ENCODE measurements at regions not wholly inside any gene's neighbourhood (a gene's known extent, or its start where the extent isn't known, plus 50 kb on each side); places are given as distances from the start of the nearest gene placed in this dataset.

GRCh38 chr18:45169610-45170009 lies 445.7 kb upstream of the SLC14A2 start:
- H3K4me1 ChIP-seq (ENCODE audit: insufficient read depth, low read length) = no peaks in the 10 kb centered on the region
- H3K27me3 ChIP-seq (ENCODE audit: insufficient read depth, low read length) = no peaks in the 10 kb centered on the region
- no peak overlapping the region for H3K9ac ChIP-seq (ENCODE audit: low read depth, low read length)
- no peaks in the 10 kb centered on the region for H3K36me3 ChIP-seq (ENCODE audit: insufficient read depth, low read depth, low read length)
- H3K27ac ChIP-seq (ENCODE audit: low read length) = no peak overlapping the region
- no peak overlapping the region for H3K4me3 ChIP-seq (ENCODE audit: low read length)
- no peaks in the 10 kb centered on the region for H3K9me3 ChIP-seq (ENCODE audit: insufficient read depth, low read depth, low read length)

- H3K27ac ChIP-seq (ENCODE audit: low read length) = no peak overlapping the region
- no peak overlapping the region for H3K4me3 ChIP-seq (ENCODE audit: low read length)
- no peaks in the 10 kb centered on the region for H3K27me3 ChIP-seq (ENCODE audit: insufficient read depth, low read length)
- no peak overlapping the region for H3K9ac ChIP-seq (ENCODE audit: low read depth, low read length)
- H3K9me3 ChIP-seq (ENCODE audit: insufficient read depth, low read depth, low read length) = no peaks in the 10 kb centered on the region
- no peaks in the 10 kb centered on the region for H3K4me1 ChIP-seq (ENCODE audit: insufficient read depth, low read length)
- H3K36me3 ChIP-seq (ENCODE audit: insufficient read depth, low read depth, low read length) = no peaks in the 10 kb centered on the region
Observed at GRCh38 chr18:45171679-45172191, 443.5 kb upstream of the SLC14A2 start.

- Histone ChIP-seq H3K27me3 (ENCODE audit: insufficient read depth, low read length) (no peaks in the 10 kb centered on the region), H3K27ac (ENCODE audit: low read length) (no peak overlapping the region), H3K9ac (ENCODE audit: low read depth, low read length) (no peak overlapping the region), H3K9me3 (ENCODE audit: insufficient read depth, low read depth, low read length) (no peaks in the 10 kb centered on the region), H3K36me3 (ENCODE audit: insufficient read depth, low read depth, low read length) (no peaks in the 10 kb centered on the region), H3K4me3 (ENCODE audit: low read length) (no peak overlapping the region), H3K4me1 (ENCODE audit: insufficient read depth, low read length) (no peaks in the 10 kb centered on the region)
Observed at GRCh38 chr18:45173327-45173726, 441.9 kb upstream of the SLC14A2 start.

GRCh38 chr18:45173799-45174519 lies 441.3 kb upstream of the SLC14A2 start:
- no peaks in the 10 kb centered on the region for H3K27me3 ChIP-seq (ENCODE audit: insufficient read depth, low read length)
- H3K36me3 ChIP-seq (ENCODE audit: insufficient read depth, low read depth, low read length) = no peaks in the 10 kb centered on the region
- H3K4me1 ChIP-seq (ENCODE audit: insufficient read depth, low read length) = no peaks in the 10 kb centered on the region
- no peak overlapping the region for H3K9ac ChIP-seq (ENCODE audit: low read depth, low read length)
- H3K27ac ChIP-seq (ENCODE audit: low read length) = no peak overlapping the region
- no peaks in the 10 kb centered on the region for H3K9me3 ChIP-seq (ENCODE audit: insufficient read depth, low read depth, low read length)
- H3K4me3 ChIP-seq (ENCODE audit: low read length) = no peak overlapping the region

GRCh38 chr18:45174629-45175136 lies 440.6 kb upstream of the SLC14A2 start:
- no peak overlapping the region for H3K9ac ChIP-seq (ENCODE audit: low read depth, low read length)
- H3K27me3 ChIP-seq (ENCODE audit: insufficient read depth, low read length) = no peaks in the 10 kb centered on the region
- no peaks in the 10 kb centered on the region for H3K9me3 ChIP-seq (ENCODE audit: insufficient read depth, low read depth, low read length)
- H3K27ac ChIP-seq (ENCODE audit: low read length) = no peak overlapping the region
- H3K4me3 ChIP-seq (ENCODE audit: low read length) = no peak overlapping the region
- H3K36me3 ChIP-seq (ENCODE audit: insufficient read depth, low read depth, low read length) = no peaks in the 10 kb centered on the region
- H3K4me1 ChIP-seq (ENCODE audit: insufficient read depth, low read length) = no peaks in the 10 kb centered on the region

GRCh38 chr18:45175511-45175910 lies 439.8 kb upstream of the SLC14A2 start:
- Histone ChIP-seq H3K9me3 (ENCODE audit: insufficient read depth, low read depth, low read length) (no peaks in the 10 kb centered on the region), H3K4me3 (ENCODE audit: low read length) (no peak overlapping the region), H3K27ac (ENCODE audit: low read length) (no peak overlapping the region), H3K36me3 (ENCODE audit: insufficient read depth, low read depth, low read length) (no peaks in the 10 kb centered on the region), H3K4me1 (ENCODE audit: insufficient read depth, low read length) (no peaks in the 10 kb centered on the region), H3K9ac (ENCODE audit: low read depth, low read length) (no peak overlapping the region), H3K27me3 (ENCODE audit: insufficient read depth, low read length) (no peaks in the 10 kb centered on the region)

- H3K27me3 ChIP-seq (ENCODE audit: insufficient read depth, low read length) = no peaks in the 10 kb centered on the region
- no peaks in the 10 kb centered on the region for H3K4me1 ChIP-seq (ENCODE audit: insufficient read depth, low read length)
- no peaks in the 10 kb centered on the region for H3K9me3 ChIP-seq (ENCODE audit: insufficient read depth, low read depth, low read length)
- H3K4me3 ChIP-seq (ENCODE audit: low read length) = no peak overlapping the region
- H3K27ac ChIP-seq (ENCODE audit: low read length) = no peak overlapping the region
- no peaks in the 10 kb centered on the region for H3K36me3 ChIP-seq (ENCODE audit: insufficient read depth, low read depth, low read length)
- no peak overlapping the region for H3K9ac ChIP-seq (ENCODE audit: low read depth, low read length)
Observed at GRCh38 chr18:45186832-45187231, 428.4 kb upstream of the SLC14A2 start.

GRCh38 chr18:45191795-45192194 lies 423.5 kb upstream of the SLC14A2 start:
- no peak overlapping the region for H3K4me3 ChIP-seq (ENCODE audit: low read length)
- H3K36me3 ChIP-seq (ENCODE audit: insufficient read depth, low read depth, low read length) = no peaks in the 10 kb centered on the region
- no peak overlapping the region for H3K9ac ChIP-seq (ENCODE audit: low read depth, low read length)
- H3K4me1 ChIP-seq (ENCODE audit: insufficient read depth, low read length) = no peaks in the 10 kb centered on the region
- H3K27me3 ChIP-seq (ENCODE audit: insufficient read depth, low read length) = no peaks in the 10 kb centered on the region
- no peaks in the 10 kb centered on the region for H3K9me3 ChIP-seq (ENCODE audit: insufficient read depth, low read depth, low read length)
- no peak overlapping the region for H3K27ac ChIP-seq (ENCODE audit: low read length)

- no peaks in the 10 kb centered on the region for H3K36me3 ChIP-seq (ENCODE audit: insufficient read depth, low read depth, low read length)
- H3K9me3 ChIP-seq (ENCODE audit: insufficient read depth, low read depth, low read length) = no peaks in the 10 kb centered on the region
- no peaks in the 10 kb centered on the region for H3K4me1 ChIP-seq (ENCODE audit: insufficient read depth, low read length)
- no peak overlapping the region for H3K27ac ChIP-seq (ENCODE audit: low read length)
- H3K27me3 ChIP-seq (ENCODE audit: insufficient read depth, low read length) = no peaks in the 10 kb centered on the region
- H3K9ac ChIP-seq (ENCODE audit: low read depth, low read length) = no peak overlapping the region
- no peak overlapping the region for H3K4me3 ChIP-seq (ENCODE audit: low read length)
Observed at GRCh38 chr18:45197526-45197970, 417.7 kb upstream of the SLC14A2 start.

- no peaks in the 10 kb centered on the region for H3K4me1 ChIP-seq (ENCODE audit: insufficient read depth, low read length)
- H3K27ac ChIP-seq (ENCODE audit: low read length) = no peak overlapping the region
- H3K4me3 ChIP-seq (ENCODE audit: low read length) = no peak overlapping the region
- no peak overlapping the region for H3K9ac ChIP-seq (ENCODE audit: low read depth, low read length)
- no peaks in the 10 kb centered on the region for H3K36me3 ChIP-seq (ENCODE audit: insufficient read depth, low read depth, low read length)
- no peaks in the 10 kb centered on the region for H3K9me3 ChIP-seq (ENCODE audit: insufficient read depth, low read depth, low read length)
- no peaks in the 10 kb centered on the region for H3K27me3 ChIP-seq (ENCODE audit: insufficient read depth, low read length)
Observed at GRCh38 chr18:45198526-45198925, 416.8 kb upstream of the SLC14A2 start.

- Histone ChIP-seq H3K4me3 (ENCODE audit: low read length) (no peak overlapping the region), H3K9ac (ENCODE audit: low read depth, low read length) (no peak overlapping the region), H3K27ac (ENCODE audit: low read length) (no peak overlapping the region), H3K9me3 (ENCODE audit: insufficient read depth, low read depth, low read length) (no peaks in the 10 kb centered on the region), H3K27me3 (ENCODE audit: insufficient read depth, low read length) (no peaks in the 10 kb centered on the region), H3K4me1 (ENCODE audit: insufficient read depth, low read length) (no peaks in the 10 kb centered on the region), H3K36me3 (ENCODE audit: insufficient read depth, low read depth, low read length) (no peaks in the 10 kb centered on the region)
Observed at GRCh38 chr18:45201029-45201428, 414.2 kb upstream of the SLC14A2 start.

- H3K9me3 ChIP-seq (ENCODE audit: insufficient read depth, low read depth, low read length) = no peaks in the 10 kb centered on the region
- no peaks in the 10 kb centered on the region for H3K4me1 ChIP-seq (ENCODE audit: insufficient read depth, low read length)
- no peaks in the 10 kb centered on the region for H3K27me3 ChIP-seq (ENCODE audit: insufficient read depth, low read length)
- H3K4me3 ChIP-seq (ENCODE audit: low read length) = no peak overlapping the region
- H3K27ac ChIP-seq (ENCODE audit: low read length) = no peak overlapping the region
- no peak overlapping the region for H3K9ac ChIP-seq (ENCODE audit: low read depth, low read length)
- H3K36me3 ChIP-seq (ENCODE audit: insufficient read depth, low read depth, low read length) = no peaks in the 10 kb centered on the region
Observed at GRCh38 chr18:45201489-45201888, 413.8 kb upstream of the SLC14A2 start.

Measured in iPS-20b (cell line).